ENCODE measurements at regions not wholly inside any gene's neighbourhood (a gene's known extent, or its start where the extent isn't known, plus 50 kb on each side); places are given as distances from the start of the nearest gene placed in this dataset.

DNA sequence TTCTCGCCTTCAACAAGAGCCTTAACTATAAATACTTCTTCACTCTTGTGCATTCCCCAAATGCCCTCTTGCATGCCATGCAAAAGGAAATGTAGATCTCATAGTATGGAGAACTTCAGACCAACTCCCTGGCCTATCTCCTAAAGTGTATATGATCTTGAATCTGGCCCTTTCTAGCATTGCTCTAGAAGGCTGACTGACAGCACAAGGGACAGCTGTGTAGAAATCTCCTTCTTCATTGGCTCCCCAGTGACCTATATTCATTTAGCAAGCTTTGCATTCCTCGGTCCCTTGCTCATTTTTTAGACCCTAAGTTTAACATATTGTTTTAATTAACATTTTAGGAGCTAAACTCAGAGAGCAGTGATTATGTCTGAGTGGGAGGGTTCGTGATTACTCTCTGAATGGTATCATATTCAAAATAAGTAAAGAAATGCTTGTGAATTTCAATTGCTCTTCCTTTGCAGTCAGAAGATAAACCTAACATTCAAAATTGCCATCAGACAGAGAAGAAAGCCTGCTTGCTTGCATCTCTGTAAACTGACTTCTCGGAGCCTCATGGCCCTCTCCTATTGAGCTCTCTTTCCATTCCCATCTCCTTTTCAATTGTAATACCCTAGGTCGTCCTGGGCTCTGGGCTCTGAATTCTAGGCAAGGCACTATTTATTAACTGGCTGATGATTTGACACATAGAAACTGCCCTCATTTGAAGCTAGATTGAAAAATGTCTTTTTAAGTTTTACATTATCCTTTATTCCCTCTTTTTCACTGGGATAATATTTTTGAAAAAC is 120.3 kb upstream of the PRKG2 start (continued):
- TF ChIP-seq, protein P1, sequence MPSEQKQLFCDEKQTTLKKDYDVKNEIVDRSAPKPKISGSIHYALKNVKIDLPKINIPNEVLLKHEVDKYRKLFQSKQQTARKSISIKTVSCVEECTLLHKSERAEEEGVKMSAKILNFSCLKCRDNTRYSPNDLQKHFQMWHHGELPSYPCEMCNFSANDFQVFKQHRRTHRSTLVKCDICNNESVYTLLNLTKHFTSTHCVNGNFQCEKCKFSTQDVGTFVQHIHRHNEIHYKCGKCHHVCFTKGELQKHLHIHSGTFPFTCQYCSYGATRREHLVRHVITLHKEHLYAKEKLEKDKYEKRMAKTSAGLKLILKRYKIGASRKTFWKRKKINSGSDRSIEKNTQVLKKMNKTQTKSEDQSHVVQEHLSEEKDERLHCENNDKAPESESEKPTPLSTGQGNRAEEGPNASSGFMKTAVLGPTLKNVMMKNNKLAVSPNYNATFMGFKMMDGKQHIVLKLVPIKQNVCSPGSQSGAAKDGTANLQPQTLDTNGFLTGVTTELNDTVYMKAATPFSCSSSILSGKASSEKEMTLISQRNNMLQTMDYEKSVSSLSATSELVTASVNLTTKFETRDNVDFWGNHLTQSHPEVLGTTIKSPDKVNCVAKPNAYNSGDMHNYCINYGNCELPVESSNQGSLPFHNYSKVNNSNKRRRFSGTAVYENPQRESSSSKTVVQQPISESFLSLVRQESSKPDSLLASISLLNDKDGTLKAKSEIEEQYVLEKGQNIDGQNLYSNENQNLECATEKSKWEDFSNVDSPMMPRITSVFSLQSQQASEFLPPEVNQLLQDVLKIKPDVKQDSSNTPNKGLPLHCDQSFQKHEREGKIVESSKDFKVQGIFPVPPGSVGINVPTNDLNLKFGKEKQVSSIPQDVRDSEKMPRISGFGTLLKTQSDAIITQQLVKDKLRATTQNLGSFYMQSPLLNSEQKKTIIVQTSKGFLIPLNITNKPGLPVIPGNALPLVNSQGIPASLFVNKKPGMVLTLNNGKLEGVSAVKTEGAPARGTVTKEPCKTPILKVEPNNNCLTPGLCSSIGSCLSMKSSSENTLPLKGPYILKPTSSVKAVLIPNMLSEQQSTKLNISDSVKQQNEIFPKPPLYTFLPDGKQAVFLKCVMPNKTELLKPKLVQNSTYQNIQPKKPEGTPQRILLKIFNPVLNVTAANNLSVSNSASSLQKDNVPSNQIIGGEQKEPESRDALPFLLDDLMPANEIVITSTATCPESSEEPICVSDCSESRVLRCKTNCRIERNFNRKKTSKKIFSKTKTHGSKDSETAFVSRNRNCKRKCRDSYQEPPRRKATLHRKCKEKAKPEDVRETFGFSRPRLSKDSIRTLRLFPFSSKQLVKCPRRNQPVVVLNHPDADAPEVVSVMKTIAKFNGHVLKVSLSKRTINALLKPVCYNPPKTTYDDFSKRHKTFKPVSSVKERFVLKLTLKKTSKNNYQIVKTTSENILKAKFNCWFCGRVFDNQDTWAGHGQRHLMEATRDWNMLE (tag by site-specific recombination; conservative IDR thresholded peaks at IDR 0.05; ENCODE audit: low read depth) = no peak
- no peak for TF ChIP-seq ZNF184 (tag by site-specific recombination; IDR thresholded peaks at IDR 0.05)

DNA sequence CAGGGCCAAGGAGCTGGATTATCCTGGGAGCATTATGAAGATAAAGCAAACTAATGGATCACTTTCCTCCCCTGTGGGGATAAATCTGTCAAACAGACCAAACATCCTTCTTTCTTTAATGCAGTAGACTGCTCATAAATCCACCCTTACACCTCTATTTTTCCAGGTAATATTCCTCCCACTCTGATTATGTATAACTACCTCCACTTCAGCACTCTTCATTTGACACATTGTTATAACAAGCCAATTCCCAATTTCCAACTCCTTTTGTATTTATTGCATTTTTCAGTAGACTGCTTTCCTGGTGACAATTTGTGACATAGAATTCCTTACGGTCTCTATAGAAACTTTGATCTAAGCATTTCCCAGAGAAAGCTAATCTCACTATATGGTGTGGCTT is 115.0 kb upstream of the PRKG2 start:
- Histone ChIP-seq H3K27ac (ENCODE audit: extremely low read depth, low read depth, low read length) (no peak overlapping the region), H3K36me3 (ENCODE audit: control insufficient read depth in 2 of 2, insufficient read depth in 1 of 2, low read length in 2 of 2) (no peaks in the 10 kb centered on the region), H3K9me3 (ENCODE audit: control insufficient read depth, insufficient read depth, low read depth, low read length) (no peaks in the 10 kb centered on the region), H3K4me1 (ENCODE audit: control insufficient read depth, insufficient read depth, low read length) (no peaks in the 10 kb centered on the region), H3K4me3 (ENCODE audit: low read depth, low read length) (no peak overlapping the region)
- ChIA-PET POLR2A (no interaction called here), CTCF (no interaction called here)
- TF ChIP-seq ZNF521 (tag by site-specific recombination; IDR thresholded peaks at IDR 0.05) (no peak), ZNF837 (tag by site-specific recombination; IDR thresholded peaks at IDR 0.05) (no peak), ZNF623 (tag by site-specific recombination; IDR thresholded peaks at IDR 0.05) (no peak), ZNF561 (tag by site-specific recombination; IDR thresholded peaks at IDR 0.05; ENCODE audit: borderline replicate concordance) (no peak), ZNF2 (tag by site-specific recombination; IDR thresholded peaks at IDR 0.05) (no peak), ZNF658 (tag by site-specific recombination; IDR thresholded peaks at IDR 0.05) (no peak), YY2 (tag by site-specific recombination; IDR thresholded peaks at IDR 0.05) (no peak), SCRT2 (tag by site-specific recombination; IDR thresholded peaks at IDR 0.05) (no peak), ZNF510 (tag by site-specific recombination; IDR thresholded peaks at IDR 0.05; ENCODE audit: insufficient replicate concordance) (no peak), BCL11B (tag by site-specific recombination; IDR thresholded peaks at IDR 0.05; ENCODE audit: low read depth) (no peak), ZNF175 (tag by site-specific recombination; IDR thresholded peaks at IDR 0.05) (no peak), ZNF341 (tag by site-specific recombination; IDR thresholded peaks at IDR 0.05; ENCODE audit: low read depth) (no peak), SP3 (tag by site-specific recombination; IDR thresholded peaks at IDR 0.05) (no peak)
- TF ChIP-seq, protein P2, sequence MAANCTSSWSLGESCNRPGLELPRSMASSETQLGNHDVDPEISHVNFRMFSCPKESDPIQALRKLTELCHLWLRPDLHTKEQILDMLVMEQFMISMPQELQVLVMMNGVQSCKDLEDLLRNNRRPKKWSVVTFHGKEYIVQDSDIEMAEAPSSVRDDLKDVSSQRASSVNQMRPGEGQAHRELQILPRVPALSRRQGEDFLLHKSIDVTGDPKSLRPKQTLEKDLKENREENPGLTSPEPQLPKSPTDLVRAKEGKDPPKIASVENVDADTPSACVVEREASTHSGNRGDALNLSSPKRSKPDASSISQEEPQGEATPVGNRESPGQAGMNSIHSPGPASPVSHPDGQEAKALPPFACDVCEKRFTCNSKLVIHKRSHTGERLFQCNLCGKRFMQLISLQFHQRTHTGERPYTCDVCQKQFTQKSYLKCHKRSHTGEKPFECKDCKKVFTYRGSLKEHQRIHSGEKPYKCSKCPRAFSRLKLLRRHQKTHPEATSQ (tag by site-specific recombination; IDR thresholded peaks at IDR 0.05) = no peak
- TF ChIP-seq, protein P3, sequence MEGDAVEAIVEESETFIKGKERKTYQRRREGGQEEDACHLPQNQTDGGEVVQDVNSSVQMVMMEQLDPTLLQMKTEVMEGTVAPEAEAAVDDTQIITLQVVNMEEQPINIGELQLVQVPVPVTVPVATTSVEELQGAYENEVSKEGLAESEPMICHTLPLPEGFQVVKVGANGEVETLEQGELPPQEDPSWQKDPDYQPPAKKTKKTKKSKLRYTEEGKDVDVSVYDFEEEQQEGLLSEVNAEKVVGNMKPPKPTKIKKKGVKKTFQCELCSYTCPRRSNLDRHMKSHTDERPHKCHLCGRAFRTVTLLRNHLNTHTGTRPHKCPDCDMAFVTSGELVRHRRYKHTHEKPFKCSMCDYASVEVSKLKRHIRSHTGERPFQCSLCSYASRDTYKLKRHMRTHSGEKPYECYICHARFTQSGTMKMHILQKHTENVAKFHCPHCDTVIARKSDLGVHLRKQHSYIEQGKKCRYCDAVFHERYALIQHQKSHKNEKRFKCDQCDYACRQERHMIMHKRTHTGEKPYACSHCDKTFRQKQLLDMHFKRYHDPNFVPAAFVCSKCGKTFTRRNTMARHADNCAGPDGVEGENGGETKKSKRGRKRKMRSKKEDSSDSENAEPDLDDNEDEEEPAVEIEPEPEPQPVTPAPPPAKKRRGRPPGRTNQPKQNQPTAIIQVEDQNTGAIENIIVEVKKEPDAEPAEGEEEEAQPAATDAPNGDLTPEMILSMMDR (tag by site-specific recombination; IDR thresholded peaks at IDR 0.05) = no peak
- TF ChIP-seq, protein P4, sequence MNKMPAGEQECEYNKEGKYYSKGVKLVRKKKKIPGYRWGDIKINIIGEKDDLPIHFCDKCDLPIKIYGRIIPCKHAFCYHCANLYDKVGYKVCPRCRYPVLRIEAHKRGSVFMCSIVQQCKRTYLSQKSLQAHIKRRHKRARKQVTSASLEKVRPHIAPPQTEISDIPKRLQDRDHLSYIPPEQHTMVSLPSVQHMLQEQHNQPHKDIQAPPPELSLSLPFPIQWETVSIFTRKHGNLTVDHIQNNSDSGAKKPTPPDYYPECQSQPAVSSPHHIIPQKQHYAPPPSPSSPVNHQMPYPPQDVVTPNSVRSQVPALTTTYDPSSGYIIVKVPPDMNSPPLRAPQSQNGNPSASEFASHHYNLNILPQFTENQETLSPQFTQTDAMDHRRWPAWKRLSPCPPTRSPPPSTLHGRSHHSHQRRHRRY (tag by site-specific recombination; IDR thresholded peaks at IDR 0.05) = no peak

All from HEK293 (cell line).